Embryonic facial prominence (tissue), 1 donor: ENCODE measurements at regions not wholly inside any gene's neighbourhood (a gene's known extent, or its start where the extent isn't known, plus 50 kb on each side); places are given as distances from the start of the nearest gene placed in this dataset.
A peak's percentile ranks its signal among the peaks of the same experiment; 100 is the strongest.

ENCODE experiments used
- DNase-seq: peaks from one replicate; pipeline ENCODE4 v3.0.0-alpha.2; 2016; ENCODE audit errors: extremely low spot score

DNA sequence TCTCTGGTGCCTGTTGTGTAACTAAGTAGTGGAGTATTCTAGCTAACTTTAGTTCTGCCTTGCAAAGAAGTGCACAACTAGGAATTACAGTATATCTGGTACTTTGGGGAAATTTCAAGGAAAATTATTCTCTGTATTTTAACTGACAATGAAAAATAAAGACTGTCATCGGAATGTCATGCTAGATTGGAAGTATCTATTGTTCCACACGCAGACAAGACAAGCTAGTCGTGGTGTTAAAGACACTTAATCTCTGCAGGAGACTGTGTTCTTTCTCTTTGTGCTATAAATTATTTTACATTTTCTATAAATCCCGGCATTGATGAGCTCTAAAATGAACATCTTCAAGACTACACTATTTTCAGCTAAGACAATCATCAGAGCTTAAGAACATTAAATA lies 1068.8 kb upstream of the ADGRL4 start:
- no peak for DNase-seq

DNA sequence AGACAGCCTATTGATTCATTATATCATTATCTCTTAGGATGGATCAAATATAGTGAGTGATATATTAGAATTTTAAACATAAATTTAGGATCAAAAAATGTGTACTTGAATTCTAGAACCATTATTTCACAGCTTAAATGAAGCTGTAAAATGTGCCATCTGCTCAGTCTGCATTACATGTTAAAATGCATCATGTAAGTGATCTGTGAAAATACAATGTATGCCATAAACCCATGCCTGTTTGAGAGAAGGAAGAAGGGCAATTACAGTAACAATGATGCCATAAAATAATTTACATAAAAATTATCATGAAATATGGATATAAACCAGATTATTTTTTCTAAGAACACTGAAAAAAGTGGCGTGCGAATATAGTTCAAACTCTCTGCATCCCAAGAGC lies 1066.0 kb upstream of the ADGRL4 start:
- no peak for DNase-seq

DNA sequence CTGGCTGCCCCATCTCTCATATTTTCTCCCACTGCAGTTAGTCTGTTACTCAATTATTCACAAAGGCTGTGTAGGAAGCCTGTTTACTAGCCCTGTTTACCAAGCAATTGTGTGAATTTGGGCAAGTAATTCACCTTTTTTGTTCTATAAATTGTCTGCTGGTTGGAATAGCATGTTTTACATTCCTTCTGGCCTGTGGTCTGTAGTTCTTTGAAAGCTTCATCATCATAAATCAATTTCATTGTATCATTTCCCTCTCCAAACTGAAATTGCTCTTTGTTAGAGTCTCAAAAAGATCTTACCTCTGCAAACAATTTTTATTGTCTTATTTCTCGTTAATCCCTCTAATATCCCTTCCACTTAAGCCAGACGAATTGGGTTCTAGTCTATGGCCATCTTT lies 1059.5 kb upstream of the ADGRL4 start:
- no peak for DNase-seq

DNA sequence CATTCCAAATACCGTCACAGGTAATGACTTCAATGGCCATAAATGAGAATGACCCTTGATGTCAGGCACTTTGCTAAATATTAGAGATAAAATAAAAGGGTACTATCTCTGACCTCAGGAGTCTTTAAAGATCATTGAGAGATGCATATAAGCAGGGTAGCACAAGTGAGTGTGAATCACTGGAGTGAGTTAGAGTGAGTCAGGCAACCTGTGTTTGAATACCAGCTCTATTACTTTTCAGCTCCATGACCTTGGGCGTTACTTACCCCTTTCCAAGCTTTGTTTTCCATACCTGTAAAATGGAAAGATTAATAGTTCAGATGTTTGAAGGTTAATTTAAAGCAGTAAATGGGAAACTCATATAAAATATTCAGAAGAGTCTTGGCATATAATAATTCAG lies 1058.0 kb upstream of the ADGRL4 start:
- no peak for DNase-seq

DNA sequence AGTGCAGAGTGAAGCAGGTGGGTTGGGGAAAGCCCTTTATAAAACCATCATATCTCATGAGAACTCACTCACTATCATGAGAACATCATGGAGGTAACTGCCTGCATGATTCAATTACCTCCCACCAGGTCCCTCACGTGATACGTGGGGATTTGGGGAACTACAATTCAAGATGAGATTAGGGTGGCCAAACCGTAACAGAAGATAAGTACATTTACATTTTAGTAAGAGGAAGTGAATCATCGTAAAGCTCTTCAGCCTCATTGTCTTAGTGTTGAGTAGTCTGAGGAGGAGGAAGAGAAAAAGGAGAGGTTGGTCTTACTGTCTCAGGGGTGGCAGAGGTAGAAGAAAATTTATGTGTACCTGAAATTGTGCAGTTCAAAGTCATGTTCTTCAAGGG lies 1053.4 kb upstream of the ADGRL4 start:
- no peak for DNase-seq

DNA sequence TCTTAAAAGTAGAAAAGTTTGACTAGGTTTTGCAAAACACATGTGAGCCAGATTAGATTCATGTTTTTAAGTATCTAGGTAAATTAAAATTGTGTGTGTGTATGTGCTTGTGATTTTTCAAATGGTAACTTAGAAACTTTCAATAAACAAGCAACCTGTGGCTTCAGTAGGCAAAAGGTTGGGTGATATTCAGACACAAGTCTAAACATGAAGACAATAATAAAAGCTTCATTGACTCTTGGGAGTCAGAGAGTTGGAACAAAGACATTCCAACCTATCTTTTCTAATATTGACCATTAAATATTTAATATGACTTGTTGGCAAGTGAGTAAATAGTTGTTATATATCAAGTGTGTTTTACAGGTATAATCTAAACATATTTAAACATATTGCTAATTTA lies 1049.6 kb upstream of the ADGRL4 start:
- DNase-seq, result no peak

DNA sequence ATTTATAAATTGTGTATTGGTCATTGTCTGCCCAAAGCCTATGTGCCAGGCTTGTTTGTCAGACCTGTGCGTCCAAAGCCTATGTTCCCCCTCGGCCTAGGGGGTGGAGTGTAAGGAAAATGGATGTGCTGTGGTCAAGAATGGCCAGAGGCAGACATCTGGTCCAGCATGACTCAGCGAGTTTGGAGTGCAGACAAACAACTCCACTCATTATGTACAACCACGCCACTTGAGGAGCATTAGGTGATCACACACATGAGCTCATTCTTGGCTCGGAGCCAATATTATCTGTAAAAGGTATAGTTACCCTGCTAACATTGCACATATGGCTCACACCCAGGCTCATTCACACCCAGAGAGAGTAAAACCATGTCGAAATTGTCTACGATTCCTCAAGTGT lies 1047.6 kb upstream of the ADGRL4 start:
- no peak for DNase-seq

DNA sequence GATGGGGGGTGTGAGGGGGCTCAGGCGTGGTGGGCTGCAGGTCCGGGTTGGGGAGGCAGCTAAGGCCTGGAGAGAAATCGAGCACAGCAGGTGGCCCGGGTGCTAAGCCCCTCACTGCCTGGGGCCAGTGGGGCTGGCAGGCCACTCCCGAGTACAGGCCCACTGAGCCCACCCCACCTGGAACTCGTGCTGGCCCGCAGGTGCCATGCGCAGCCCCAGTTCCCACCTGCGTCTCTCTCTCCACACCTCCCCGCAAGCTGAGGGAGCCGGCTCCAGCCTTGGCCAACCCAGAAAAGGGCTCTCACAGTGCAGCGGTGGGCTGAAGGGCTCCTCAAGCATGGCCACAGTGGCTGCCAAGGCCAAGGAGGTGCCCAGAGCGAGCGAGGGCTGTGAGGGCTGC lies 1047.1 kb upstream of the ADGRL4 start:
- no peak for DNase-seq

DNA sequence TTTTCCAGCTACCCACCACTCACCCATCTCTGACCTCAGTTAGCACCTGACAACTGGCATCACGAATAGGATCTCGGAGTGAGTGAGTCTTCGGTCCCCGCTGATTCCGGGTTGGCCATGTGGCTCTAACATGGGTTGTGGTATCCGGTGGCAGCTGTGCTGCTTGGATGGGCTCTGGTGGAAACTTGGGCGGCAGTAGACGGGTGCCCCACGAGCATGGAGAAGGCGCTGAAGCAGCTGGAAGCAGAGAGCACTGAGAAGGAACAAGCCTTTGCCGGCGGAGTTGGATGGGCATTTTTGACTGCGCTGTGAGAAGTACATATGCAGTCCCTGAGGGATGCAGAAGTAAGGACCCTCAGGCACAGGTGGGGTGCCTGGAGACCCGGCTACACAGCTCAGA lies 1044.0 kb upstream of the ADGRL4 start:
- DNase-seq, result no peak

DNA sequence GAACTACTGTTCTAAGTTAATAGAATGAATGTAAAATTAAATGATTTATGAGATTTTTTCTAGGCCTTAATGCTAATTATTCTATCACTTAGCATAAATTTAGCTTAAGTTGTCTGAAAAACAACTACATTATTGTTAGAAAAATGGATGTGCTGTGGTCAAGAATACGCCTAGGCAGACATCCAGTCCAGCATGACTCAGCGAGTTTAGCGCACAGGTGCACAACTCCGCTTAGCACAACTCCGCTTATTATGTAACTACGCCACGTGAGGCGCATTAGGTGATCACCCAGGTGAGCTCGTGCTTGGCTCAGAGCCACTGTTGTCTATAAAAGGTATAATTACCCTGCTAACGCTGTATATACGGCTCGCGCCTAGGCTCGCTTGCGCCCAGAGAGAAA lies 1043.6 kb upstream of the ADGRL4 start:
- DNase-seq, result no peak

DNA sequence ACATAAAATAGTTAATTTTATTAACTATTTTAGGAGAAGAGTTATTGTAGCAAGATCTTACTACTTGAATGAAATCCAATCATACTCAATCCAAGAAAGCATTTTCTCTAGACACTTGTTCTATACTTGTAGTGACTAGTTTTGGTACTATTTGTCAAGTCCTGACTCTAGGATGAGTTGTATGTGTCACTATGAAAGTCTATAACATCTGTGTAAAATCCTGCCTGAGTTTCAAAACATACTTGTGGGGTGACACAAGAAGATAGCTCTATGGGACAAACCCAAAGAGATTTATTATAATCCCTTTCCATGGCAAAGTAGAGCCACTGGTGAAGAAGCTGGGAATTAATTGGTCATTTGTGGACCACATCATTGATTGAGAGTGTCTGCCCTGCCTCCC lies 1042.2 kb upstream of the ADGRL4 start:
- DNase-seq, result no peak

DNA sequence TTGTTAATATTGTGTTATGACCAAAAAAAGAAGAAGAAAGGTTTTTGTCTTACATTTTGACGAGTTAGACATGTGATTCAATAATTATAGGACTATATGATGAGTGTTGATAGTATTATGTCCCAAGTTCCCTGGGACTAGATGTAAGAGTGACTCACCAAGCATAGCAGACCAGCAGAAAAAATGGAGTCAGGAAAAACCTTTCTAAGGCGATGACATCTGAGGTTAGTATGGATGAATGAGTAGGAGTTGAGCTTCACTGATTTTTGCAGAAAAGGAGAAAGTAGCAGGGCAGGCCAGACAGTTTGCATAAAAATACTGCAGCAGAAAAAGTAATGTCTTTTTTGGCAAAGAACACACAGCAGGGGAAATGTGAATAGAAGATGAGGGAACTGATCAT lies 1041.3 kb upstream of the ADGRL4 start:
- DNase-seq, result no peak

DNA sequence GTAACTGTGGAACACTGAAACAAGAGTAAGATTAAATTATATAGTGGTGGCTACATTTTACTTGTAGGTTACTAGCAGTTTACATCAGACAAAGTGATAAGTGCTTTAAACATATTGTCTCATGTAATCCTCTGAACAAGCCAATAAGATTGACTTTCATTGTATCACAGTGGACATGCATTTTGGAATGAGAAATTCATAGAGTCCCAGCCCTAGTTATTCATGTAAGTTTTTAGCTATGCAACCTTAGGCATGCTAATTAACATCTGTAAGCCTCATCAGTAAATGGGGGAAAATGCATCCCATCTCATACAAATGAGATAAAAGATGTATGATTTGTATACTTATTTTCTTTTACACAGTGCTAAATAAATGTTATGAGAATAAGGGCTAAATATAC lies 1038.1 kb upstream of the ADGRL4 start:
- DNase-seq, result no peak

DNA sequence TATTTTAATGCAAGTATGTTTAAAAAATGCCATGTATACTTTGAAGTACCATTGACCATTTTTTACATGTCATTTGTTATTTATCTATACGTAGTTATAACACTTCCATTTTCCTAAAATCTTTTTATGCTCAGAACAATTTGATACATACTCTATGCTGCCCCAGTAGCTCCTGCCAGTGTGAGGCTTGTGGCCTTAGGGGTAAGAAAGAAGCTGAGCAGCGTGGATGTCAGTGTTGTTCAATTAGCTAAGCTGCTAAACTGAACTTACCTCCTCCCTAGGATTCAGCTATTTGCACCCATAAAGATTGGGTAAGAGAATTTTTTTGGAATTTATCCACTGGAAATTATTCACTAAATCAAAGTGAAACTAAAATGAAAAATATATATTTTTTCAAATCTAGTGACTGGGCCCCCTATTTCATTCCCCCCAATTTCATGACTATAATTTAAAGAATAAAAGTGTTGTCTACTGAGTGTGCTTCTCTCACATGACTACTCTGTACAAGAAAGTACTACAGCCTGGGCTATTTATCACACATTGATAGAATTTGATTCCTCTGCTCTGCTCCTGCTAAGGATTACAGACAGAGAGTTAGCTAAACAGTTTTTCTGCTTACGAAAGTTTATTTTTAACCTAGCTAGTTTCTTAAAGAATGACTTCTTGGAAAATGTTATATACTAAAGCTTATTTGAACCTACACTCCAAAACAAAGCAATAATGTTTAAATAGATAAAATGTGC lies 1030.3 kb upstream of the ADGRL4 start:
- no peak for DNase-seq

DNA sequence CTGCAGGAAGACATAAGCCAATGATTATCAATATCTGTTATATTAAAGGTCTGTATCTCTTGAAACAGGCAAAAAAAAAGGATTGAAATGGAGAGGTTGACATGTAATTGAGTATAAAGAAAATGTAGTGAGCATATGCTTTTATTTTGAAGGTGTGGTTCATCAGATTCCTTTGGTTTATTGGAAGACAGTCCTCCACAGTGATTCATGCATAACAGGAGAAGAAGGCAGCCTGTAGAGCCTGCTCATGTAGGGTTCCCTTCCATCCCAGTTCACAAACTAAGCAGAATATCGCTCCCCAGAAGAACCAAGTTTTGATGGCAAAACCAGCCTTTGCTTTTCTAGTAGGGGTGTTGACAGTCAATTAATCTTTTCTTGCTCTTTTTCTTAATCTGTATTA lies 1016.8 kb upstream of the ADGRL4 start:
- no peak for DNase-seq

DNA sequence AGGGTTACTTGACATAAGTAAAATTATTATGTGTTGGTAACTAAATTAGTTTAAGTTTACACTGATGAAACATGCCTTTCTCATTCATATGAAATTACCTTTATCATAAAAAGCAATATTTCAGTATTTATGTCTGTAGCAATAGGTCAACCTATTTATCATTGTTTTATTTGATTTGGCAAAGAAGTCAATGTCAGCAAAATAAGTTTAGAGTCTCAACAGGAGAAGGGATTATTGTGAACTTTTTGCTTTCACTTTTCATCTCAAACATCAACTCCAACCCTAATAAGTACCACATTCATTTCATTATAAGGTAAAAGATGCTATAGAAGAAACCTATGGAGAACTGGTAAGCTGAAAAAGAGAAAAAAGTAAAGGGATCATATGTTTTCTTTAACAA lies 1015.4 kb upstream of the ADGRL4 start:
- no peak for DNase-seq

DNA sequence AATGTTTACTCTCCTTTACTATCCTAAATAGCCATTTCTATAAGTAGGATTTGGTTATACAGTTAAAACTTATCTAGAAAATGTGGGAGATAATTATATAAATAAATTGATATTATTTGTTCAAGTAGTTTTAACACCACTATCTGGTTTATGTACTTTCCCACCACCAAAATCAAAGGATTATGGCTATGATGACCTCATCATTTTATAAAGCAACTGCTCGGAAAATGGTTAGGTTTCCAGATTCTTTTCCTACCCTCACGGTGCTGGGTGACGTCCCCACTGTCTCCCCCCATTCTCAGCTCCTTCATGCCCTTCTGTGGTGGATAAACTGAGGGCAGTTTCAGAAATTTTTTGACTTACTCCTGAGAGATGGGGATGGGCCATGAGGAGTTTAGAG lies 1011.8 kb upstream of the ADGRL4 start:
- no peak for DNase-seq

DNA sequence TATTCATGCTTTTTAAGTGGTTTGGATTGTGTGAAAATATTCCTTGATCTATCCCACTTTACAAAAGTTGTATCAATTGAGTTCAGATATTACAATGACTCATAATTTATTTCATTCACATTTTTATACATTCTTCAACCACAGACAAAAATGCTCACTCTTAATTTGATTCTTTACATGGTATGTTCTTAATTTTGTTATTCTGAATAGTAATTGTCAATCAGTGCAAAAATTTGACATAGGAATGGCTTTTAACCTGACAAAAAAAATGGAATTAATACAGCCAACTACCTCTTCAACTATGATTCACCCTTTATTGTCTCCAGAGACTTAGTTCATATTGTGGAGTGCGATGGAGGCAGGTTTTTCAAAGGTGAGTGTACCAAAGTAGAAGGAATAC lies 1002.4 kb upstream of the ADGRL4 start:
- no peak for DNase-seq

DNA sequence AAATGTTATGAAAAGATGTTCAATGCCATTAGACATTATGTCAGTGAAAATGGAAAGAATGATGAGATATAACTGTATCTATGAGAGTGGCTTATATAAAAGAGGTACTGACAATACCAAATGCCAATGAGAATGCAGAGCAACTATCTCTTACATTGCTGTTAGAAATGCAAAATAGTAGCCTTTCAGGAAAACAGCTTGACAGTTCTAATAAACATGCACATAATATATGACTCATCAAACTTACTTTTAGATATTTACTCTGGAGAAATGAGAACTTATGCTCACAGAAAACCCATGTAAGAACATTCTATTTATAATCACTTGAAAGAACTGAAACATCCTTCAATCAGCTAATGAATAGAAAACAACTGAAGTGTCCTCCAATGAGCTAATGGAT lies 996.7 kb upstream of the ADGRL4 start:
- DNase-seq, result no peak

DNA sequence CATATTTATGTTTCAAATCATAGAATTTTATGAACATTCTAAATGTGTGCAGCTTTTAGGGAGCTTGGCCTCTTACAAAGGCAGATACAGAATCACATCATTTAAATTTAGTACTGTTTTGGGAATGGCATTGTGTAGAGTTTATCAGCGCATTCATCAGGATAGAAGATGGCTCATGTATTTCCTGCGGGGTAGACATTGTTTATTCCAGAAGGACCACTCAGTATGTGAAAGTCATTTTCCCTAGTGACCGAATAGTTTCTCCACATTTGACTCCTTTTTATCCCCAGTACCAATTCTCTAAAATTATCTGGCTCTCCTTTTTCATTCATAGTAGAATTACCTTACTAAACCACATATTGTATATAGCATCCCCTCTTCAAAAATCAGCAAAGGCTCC lies 981.9 kb upstream of the ADGRL4 start:
- DNase-seq, result no peak

DNA sequence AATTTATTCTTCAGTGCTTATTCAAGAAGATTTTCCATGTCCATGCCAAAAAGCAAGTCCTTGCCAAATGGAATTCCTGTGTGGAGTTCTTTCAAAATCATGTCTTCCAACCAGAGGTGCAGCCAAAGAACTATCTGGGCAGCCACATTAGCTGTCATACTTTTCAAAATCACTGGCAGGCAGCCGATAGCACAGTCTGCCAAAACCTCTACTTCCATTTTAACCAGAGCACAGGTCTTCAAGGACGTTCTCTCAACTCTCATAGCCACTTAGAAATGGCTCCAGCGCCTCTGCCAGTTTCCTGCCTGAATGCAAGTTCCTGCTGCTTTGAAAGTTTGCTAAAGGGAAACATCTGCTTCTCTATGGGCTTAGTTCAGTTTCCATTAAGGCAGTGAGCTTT lies 975.7 kb upstream of the ADGRL4 start:
- peak; percentile 53 for DNase-seq

DNA sequence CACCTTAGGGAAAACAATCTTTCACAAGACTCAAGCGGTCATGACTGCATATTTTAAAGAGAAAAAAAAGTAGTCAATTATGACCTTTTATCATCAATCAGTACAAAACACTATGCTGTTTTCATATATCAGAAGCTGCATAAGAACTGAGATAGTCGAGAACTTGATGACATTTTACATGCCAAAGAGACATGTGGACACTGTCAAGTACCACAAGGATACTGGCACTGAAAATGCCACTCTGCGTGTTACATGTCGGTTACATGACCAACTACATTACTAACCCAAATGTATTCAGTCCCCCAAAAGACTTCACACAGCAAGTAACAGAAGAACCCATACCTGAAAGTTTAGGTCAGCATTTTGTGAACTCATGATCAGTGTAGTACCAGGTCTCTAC lies 975.0 kb upstream of the ADGRL4 start:
- no peak for DNase-seq

DNA sequence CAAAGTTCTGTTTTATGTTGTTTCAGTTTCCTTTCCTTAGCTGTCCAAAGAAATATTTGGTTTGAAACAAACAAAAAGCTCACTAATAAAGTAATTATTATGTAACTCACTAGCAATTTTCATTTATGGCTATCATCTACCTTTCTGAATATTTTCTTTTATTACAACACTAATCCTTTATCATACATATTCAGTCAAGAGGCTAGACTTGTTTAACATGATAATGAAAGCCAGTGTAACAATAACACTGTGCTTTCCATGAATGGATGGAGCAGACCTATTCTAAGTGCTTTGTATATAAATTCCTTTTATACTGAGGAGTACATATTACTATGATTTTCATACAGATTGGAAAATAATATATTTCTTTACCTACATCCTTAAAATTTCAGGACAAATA lies 972.8 kb upstream of the ADGRL4 start:
- DNase-seq, result no peak

DNA sequence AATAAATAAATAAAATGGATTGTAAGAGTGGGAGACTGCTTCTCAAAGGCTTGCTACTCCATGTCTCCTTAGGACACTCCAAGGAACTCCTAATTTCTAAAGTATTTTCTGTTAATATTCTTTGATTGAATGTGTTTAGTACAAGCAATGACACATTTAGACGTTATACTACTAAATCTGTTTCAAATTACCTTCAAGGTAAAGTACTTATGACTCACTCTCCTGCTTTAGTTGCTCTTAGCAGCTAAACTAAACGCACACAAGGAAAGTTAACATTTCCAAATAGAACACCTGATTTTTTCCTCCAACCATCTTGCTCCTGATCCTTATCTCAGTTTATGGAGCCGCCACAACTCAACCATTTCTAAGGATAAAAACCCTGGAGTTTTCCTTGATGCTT lies 969.8 kb upstream of the ADGRL4 start:
- no peak for DNase-seq

DNA sequence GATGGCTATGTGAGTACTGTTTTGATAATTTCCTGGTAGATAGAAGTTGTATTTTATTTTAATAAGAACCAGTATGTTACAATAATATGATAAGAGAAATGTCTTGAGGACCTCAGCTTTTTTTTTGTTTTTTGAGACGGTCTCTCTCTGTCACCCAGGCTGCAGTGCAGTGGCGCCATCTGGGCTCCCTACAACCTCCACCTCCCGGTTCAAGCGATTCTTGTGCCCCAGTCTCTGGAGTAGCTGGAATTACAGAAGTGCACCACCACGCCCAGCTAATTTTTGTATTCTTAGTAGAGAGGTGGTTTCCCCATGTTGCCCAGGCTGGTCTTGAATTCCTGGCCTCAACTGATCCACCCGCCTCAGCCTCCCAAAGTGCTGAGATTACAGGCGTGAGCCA lies 968.1 kb upstream of the ADGRL4 start:
- no peak for DNase-seq
